ENCODE measurements at regions not wholly inside any gene's neighbourhood (a gene's known extent, or its start where the extent isn't known, plus 50 kb on each side); places are given as distances from the start of the nearest gene placed in this dataset.

- no peaks in the 10 kb centered on the region for H3K36me3 ChIP-seq (ENCODE audit: control insufficient read depth, insufficient read depth, low read length)
- H3K27me3 ChIP-seq (replicated peaks; ENCODE audit: control insufficient read depth, insufficient read depth, low read length): no peaks in the 10 kb centered on the region
- no peak overlapping the region for H3K4me3 ChIP-seq (replicated peaks; ENCODE audit: low read depth, low read length)
- no peak for DNase-seq (ENCODE audit: extremely low read depth, insufficient read length)
- TF ChIP-seq CTCF (IDR thresholded peaks at IDR 0.05; ENCODE audit: insufficient read depth, low read length, poor library complexity, severe bottlenecking): no peak
Observed at GRCh38 chr22:49024775-49025440, 802.8 kb downstream of the BRD1 start.

- no peak for DNase-seq (ENCODE audit: extremely low read depth, insufficient read length)
- no peaks in the 10 kb centered on the region for H3K27me3 ChIP-seq (replicated peaks; ENCODE audit: control insufficient read depth, insufficient read depth, low read length)
- no peak overlapping the region for H3K4me3 ChIP-seq (replicated peaks; ENCODE audit: low read depth, low read length)
- H3K36me3 ChIP-seq (ENCODE audit: control insufficient read depth, insufficient read depth, low read length): no peaks in the 10 kb centered on the region
- TF ChIP-seq CTCF (IDR thresholded peaks at IDR 0.05; ENCODE audit: insufficient read depth, low read length, poor library complexity, severe bottlenecking): no peak
Observed at GRCh38 chr22:49023879-49024774, 803.5 kb downstream of the BRD1 start.

GRCh38 chr22:49023161-49023878 lies 804.4 kb downstream of the BRD1 start:
- H3K4me3 ChIP-seq (replicated peaks; ENCODE audit: low read depth, low read length): no peak overlapping the region
- H3K27me3 ChIP-seq (replicated peaks; ENCODE audit: control insufficient read depth, insufficient read depth, low read length): no peaks in the 10 kb centered on the region
- H3K36me3 ChIP-seq (ENCODE audit: control insufficient read depth, insufficient read depth, low read length): no peaks in the 10 kb centered on the region
- no peak for DNase-seq (ENCODE audit: extremely low read depth, insufficient read length)
- no peak for TF ChIP-seq CTCF (IDR thresholded peaks at IDR 0.05; ENCODE audit: insufficient read depth, low read length, poor library complexity, severe bottlenecking)

GRCh38 chr22:49022816-49023160 lies 804.9 kb downstream of the BRD1 start:
- no peaks in the 10 kb centered on the region for H3K36me3 ChIP-seq (ENCODE audit: control insufficient read depth, insufficient read depth, low read length)
- no peak for DNase-seq (ENCODE audit: extremely low read depth, insufficient read length)
- H3K4me3 ChIP-seq (replicated peaks; ENCODE audit: low read depth, low read length): no peak overlapping the region
- no peak for TF ChIP-seq CTCF (IDR thresholded peaks at IDR 0.05; ENCODE audit: insufficient read depth, low read length, poor library complexity, severe bottlenecking)
- no peaks in the 10 kb centered on the region for H3K27me3 ChIP-seq (replicated peaks; ENCODE audit: control insufficient read depth, insufficient read depth, low read length)

- no peaks in the 10 kb centered on the region for H3K27me3 ChIP-seq (replicated peaks; ENCODE audit: control insufficient read depth, insufficient read depth, low read length)
- H3K36me3 ChIP-seq (ENCODE audit: control insufficient read depth, insufficient read depth, low read length): no peaks in the 10 kb centered on the region
- DNase-seq (ENCODE audit: extremely low read depth, insufficient read length): no peak
Observed at GRCh38 chr22:49021926-49022815, 805.5 kb downstream of the BRD1 start.

More at GRCh38 chr22:49021926-49022815, 805.5 kb downstream of the BRD1 start:
- TF ChIP-seq CTCF (IDR thresholded peaks at IDR 0.05; ENCODE audit: insufficient read depth, low read length, poor library complexity, severe bottlenecking): no peak
- H3K4me3 ChIP-seq (replicated peaks; ENCODE audit: low read depth, low read length): no peak overlapping the region
